ENCODE measurements at regions not wholly inside any gene's neighbourhood (a gene's known extent, or its start where the extent isn't known, plus 50 kb on each side); places are given as distances from the start of the nearest gene placed in this dataset.

DNA sequence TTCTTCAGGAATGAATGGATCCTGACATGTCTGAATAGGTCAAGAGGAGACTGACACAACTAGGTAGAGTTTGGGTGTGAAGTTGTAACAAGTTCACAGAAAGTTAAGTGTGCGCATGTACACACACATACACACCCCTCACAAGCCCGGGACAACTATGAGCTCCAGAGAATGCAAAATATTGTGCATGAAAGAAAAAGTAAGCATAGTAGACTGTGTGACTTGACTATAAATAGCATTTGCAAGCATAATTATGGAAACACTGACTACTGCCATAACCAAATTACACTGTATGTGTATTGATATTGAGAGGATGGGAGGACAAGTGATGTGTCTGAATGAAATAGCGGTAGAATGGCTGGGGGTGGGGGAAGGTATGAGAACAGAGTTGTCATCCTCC, 157.1 kb upstream of the NCK2 start:
- TF ChIP-seq EZH2phosphoT487 (IDR thresholded peaks at IDR 0.05; ENCODE audit: borderline replicate concordance, low read length), result no peak
- TF ChIP-seq CTCF (IDR thresholded peaks at IDR 0.05; ENCODE audit: low read depth, low read length, poor library complexity, severe bottlenecking), result no peak
- peaks cover 7% of the 10 kb centered on the region for H3K27me3 ChIP-seq (ENCODE audit: control insufficient read depth, low read length)

GRCh38 chr2:105584435-105585010, 160.2 kb upstream of the NCK2 start:
- TF ChIP-seq EZH2phosphoT487 (IDR thresholded peaks at IDR 0.05; ENCODE audit: borderline replicate concordance, low read length) (no peak), CTCF (IDR thresholded peaks at IDR 0.05; ENCODE audit: low read depth, low read length, poor library complexity, severe bottlenecking) (no peak)
- H3K27me3 ChIP-seq (ENCODE audit: control insufficient read depth, low read length), result peaks cover 12% of the 10 kb centered on the region
- no peaks in the 10 kb centered on the region for H3K4me1 ChIP-seq (ENCODE audit: control insufficient read depth, low read length)
- no peak overlapping the region for H3K4me3 ChIP-seq (ENCODE audit: low read length)
- H3K9me2 ChIP-seq (replicated peaks; ENCODE audit: control insufficient read depth, low read length), result no peaks in the 10 kb centered on the region
- H3K9me3 ChIP-seq (ENCODE audit: control insufficient read depth, insufficient read depth, low read length), result peaks cover 4% of the 10 kb centered on the region; the same call in 1 of the 2 replicates
- no peaks in the 10 kb centered on the region for H4K20me1 ChIP-seq (ENCODE audit: control insufficient read depth, insufficient read depth, low read depth, low read length)
- H3K27ac ChIP-seq (ENCODE audit: low read depth, low read length), result no peak overlapping the region
- H3K36me3 ChIP-seq (ENCODE audit: control insufficient read depth, low read length), result no peaks in the 10 kb centered on the region
- no peaks in the 10 kb centered on the region for H3F3A ChIP-seq (ENCODE audit: control insufficient read depth, insufficient read depth)
- no peak overlapping the region for H3K4me2 ChIP-seq (ENCODE audit: low read length)
- H3K79me2 ChIP-seq (ENCODE audit: control insufficient read depth, low read length), result no peaks in the 10 kb centered on the region

More for the DNA sequence above, 157.1 kb upstream of the NCK2 start:
- H4K20me1 ChIP-seq (ENCODE audit: control insufficient read depth, insufficient read depth, low read depth, low read length), result no peaks in the 10 kb centered on the region
- H3K4me3 ChIP-seq (ENCODE audit: low read length), result no peak overlapping the region
- no peaks in the 10 kb centered on the region for H3F3A ChIP-seq (ENCODE audit: control insufficient read depth, insufficient read depth)
- H3K4me1 ChIP-seq (ENCODE audit: control insufficient read depth, low read length), result no peaks in the 10 kb centered on the region
- H3K4me2 ChIP-seq (ENCODE audit: low read length), result no peak overlapping the region
- no peaks in the 10 kb centered on the region for H3K9me2 ChIP-seq (replicated peaks; ENCODE audit: control insufficient read depth, low read length)
- H3K9me3 ChIP-seq (ENCODE audit: control insufficient read depth, insufficient read depth, low read length), result peaks cover 4% of the 10 kb centered on the region; the same call in 1 of the 2 replicates
- H3K36me3 ChIP-seq (ENCODE audit: control insufficient read depth, low read length), result no peaks in the 10 kb centered on the region
- H3K79me2 ChIP-seq (ENCODE audit: control insufficient read depth, low read length), result no peaks in the 10 kb centered on the region
- H3K27ac ChIP-seq (ENCODE audit: low read depth, low read length), result no peak overlapping the region

GRCh38 chr2:105582952-105583660, 161.6 kb upstream of the NCK2 start:
- Histone ChIP-seq H3K9me3 (ENCODE audit: control insufficient read depth, insufficient read depth, low read length) (no peaks in the 10 kb centered on the region), H3K36me3 (ENCODE audit: control insufficient read depth, low read length) (no peaks in the 10 kb centered on the region), H3F3A (ENCODE audit: control insufficient read depth, insufficient read depth) (no peaks in the 10 kb centered on the region), H3K4me3 (ENCODE audit: low read length) (no peak overlapping the region), H3K79me2 (ENCODE audit: control insufficient read depth, low read length) (no peaks in the 10 kb centered on the region), H3K4me2 (ENCODE audit: low read length) (no peak overlapping the region), H3K27me3 (ENCODE audit: control insufficient read depth, low read length) (peaks cover 12% of the 10 kb centered on the region), H3K9me2 (replicated peaks; ENCODE audit: control insufficient read depth, low read length) (no peaks in the 10 kb centered on the region), H4K20me1 (ENCODE audit: control insufficient read depth, insufficient read depth, low read depth, low read length) (no peaks in the 10 kb centered on the region), H3K27ac (ENCODE audit: low read depth, low read length) (no peak overlapping the region), H3K4me1 (ENCODE audit: control insufficient read depth, low read length) (no peaks in the 10 kb centered on the region)
- TF ChIP-seq CTCF (IDR thresholded peaks at IDR 0.05; ENCODE audit: low read depth, low read length, poor library complexity, severe bottlenecking) (no peak), EZH2phosphoT487 (IDR thresholded peaks at IDR 0.05; ENCODE audit: borderline replicate concordance, low read length) (no peak)

Data from DOHH2 (cell line).